ENCODE measurements at regions not wholly inside any gene's neighbourhood (a gene's known extent, or its start where the extent isn't known, plus 50 kb on each side); places are given as distances from the start of the nearest gene placed in this dataset.
"Not testable (repeated sequence)": the region's sequence is repeated elsewhere in the genome, so short reads cannot be mapped to it uniquely, and the experiment has no call there.

DNA sequence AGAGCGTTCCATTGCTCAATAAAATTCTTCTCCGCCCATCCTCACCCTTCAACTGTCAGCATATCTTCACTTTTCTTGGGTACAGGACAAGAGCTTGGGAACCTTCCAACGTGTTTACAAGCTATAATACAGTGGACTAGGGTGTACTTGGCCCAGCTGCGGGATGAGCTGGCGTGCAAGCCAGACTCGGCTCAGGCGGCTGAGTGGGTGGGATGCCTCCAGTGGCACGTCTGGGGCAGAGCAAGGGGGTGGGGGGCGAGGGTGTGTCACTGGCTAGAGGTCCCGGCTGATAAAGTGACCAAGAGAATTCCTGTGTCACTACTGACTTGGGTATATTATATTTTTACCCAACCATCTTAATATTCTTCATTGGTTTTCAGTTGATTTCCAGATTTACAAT is 179.7 kb downstream of the EVA1A start:
- Histone ChIP-seq H3K4me1 (no peaks in the 10 kb centered on the region), H3K4me3 (no peak overlapping the region), H3K27me3 (ENCODE audit: low read depth) (peaks cover 6% of the 10 kb centered on the region), H3K36me3 (no peaks in the 10 kb centered on the region), H3K9me3 (replicated peaks) (no peaks in the 10 kb centered on the region), H3K27ac (replicated peaks) (no peak overlapping the region)
- TF ChIP-seq, protein P1, sequence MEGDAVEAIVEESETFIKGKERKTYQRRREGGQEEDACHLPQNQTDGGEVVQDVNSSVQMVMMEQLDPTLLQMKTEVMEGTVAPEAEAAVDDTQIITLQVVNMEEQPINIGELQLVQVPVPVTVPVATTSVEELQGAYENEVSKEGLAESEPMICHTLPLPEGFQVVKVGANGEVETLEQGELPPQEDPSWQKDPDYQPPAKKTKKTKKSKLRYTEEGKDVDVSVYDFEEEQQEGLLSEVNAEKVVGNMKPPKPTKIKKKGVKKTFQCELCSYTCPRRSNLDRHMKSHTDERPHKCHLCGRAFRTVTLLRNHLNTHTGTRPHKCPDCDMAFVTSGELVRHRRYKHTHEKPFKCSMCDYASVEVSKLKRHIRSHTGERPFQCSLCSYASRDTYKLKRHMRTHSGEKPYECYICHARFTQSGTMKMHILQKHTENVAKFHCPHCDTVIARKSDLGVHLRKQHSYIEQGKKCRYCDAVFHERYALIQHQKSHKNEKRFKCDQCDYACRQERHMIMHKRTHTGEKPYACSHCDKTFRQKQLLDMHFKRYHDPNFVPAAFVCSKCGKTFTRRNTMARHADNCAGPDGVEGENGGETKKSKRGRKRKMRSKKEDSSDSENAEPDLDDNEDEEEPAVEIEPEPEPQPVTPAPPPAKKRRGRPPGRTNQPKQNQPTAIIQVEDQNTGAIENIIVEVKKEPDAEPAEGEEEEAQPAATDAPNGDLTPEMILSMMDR (IDR thresholded peaks at IDR 0.05; ENCODE audit: borderline replicate concordance), result no peak
- intact Hi-C loops (cut with micrococcal nuclease), result no loop called here
- no peak for DNase-seq

DNA sequence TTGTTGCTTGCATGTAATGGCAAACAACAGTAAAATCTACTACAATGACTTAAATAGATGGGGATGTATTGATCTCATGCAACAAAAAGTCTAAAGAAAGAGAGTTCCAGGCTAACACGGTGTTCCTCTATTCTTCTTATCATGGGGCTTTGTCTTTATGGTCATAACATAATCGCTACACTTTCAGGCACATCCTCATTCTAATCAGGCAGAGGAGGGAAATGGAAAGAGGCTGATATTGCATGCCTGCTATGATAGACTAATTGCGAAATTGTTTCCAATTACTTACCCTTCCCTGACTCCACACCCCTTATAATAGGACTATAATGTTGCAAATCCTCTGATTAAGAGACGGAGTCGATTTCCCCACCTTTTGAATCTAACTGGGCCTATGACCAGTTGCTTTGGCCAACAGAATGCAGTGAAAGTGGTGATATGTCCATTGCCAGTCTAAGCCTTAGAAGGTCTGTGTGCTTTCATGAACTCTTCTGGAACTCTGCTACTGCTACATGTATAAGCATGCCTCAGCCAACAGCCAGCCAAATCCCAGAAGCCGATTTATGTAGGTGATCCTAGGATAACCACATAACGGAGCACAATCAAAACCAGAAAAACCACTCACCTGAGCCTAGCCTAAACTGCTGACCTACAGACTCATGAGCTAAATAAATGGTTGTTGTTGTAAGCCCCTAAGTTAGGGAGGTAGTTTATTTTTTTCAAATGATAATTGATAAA is 180.3 kb upstream of the TACR1 start:
- H3K36me3 ChIP-seq, result no peaks in the 10 kb centered on the region
- H3K4me1 ChIP-seq, result no peaks in the 10 kb centered on the region
- intact Hi-C loops (cut with micrococcal nuclease), result no loop called here
- no peak overlapping the region for H3K4me3 ChIP-seq
- TF ChIP-seq, protein P1 (IDR thresholded peaks at IDR 0.05; ENCODE audit: borderline replicate concordance), result no peak
- H3K27ac ChIP-seq (replicated peaks), result no peak overlapping the region
- H3K9me3 ChIP-seq (replicated peaks), result no peaks in the 10 kb centered on the region
- H3K27me3 ChIP-seq (ENCODE audit: low read depth), result no peaks in the 10 kb centered on the region
- DNase-seq, result no peak

DNA sequence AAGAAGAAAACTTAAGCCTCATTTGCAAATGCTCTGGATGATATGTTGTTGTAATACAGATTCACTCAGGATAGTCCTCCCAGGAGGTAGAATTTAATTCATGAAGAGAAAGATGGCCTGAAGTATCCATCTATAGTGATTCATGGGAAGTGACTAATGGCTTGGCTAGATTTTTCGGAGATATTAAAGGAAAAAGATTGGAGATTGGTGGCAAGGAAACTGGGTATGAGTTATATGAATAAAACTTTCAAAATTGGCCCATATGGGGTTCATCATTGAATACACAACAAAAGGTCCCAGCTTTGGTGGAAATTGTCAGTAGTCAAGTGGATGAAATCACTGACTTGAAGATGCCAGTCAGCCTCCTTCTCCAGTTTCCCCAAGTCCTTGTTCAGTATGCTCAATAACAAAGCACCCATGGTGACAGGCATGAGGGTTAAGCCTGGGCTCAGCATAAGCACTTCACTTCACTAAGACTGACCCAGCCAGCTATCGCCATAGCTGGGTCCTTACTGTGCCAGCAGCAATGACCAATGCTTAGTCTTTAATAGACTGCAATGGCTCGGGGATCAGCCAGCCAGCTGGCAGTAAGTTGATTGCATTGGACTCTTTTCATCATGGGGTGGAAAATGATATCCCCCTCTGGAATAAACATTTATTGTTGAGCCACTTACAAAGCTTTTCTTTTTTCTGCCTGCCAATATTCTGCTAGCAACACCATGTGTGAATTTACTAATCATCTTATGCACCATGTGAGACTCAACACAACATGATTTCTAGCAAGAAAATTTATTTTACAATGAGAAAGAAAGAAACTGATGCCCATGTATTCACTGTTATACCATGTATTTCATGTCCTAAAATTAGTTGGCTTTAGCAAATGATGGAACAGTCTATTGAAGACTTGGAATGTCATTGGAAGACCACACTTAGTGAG is 176.6 kb upstream of the TACR1 start:
- H3K27me3 ChIP-seq (ENCODE audit: low read depth), result no peaks in the 10 kb centered on the region
- no peaks in the 10 kb centered on the region for H3K4me1 ChIP-seq
- TF ChIP-seq, protein P1 (IDR thresholded peaks at IDR 0.05; ENCODE audit: borderline replicate concordance), result no peak
- no peak overlapping the region for H3K27ac ChIP-seq (replicated peaks)
- H3K4me3 ChIP-seq, result no peak overlapping the region
- DNase-seq, result no peak
- H3K36me3 ChIP-seq, result no peaks in the 10 kb centered on the region
- intact Hi-C loops (cut with micrococcal nuclease), result no loop called here
- H3K9me3 ChIP-seq (replicated peaks), result peaks cover 3% of the 10 kb centered on the region

DNA sequence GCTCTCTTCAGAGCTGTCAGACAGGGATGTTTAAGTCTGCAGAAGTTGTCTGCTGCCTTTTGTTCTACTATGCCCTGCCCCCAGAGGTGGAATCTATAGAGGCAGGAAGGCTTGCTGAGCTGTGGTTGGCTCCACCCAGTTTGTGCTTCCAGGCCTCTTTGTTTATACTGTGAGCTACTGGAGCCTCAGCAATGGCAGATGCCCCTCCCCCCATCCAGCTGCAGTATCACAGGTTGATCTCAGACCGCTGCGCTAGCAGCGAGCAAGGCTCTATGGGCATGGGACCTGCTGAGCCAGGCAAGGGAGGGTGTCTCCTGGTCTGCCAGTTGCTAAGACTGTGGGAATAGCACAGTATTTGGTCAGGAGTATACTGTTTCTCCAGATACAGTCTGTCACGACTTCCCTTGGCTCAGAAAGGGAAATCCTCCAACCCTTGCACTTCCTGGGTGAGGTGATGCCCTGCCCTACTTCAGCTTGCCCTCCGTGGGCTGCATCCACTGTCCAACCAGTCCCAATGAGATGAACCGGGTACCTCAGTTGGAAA is 175.2 kb upstream of the TACR1 start:
- H3K4me1 ChIP-seq; DNase-seq; H3K36me3 ChIP-seq; H3K27me3 ChIP-seq (ENCODE audit: low read depth); H3K4me3 ChIP-seq; intact Hi-C loops (cut with micrococcal nuclease); H3K27ac ChIP-seq (replicated peaks): not testable (repeated sequence)
- H3K9me3 ChIP-seq (replicated peaks), result peaks cover 15% of the 10 kb centered on the region

DNA sequence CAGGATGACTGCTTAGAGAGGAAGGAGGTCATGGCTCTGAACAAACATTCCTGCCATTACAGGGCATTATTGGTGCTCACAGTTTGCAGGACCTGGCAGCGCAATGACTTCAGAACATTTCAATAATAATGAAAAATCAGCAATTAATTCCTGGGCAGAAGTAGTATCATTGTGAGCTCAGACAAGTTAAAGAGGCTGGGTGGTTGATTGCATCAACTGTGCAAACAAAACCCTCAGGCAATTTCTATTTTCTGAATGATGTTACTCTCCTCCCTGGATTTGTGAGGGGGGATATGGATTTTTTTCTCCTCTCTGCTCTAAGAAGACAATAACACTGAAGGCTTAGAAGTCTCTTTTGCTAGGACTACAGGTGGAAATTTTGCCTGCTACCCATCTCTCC is 168.1 kb upstream of the TACR1 start:
- H3K36me3 ChIP-seq, result no peaks in the 10 kb centered on the region
- H3K9me3 ChIP-seq (replicated peaks), result peaks cover 24% of the 10 kb centered on the region
- TF ChIP-seq, protein P1 (IDR thresholded peaks at IDR 0.05; ENCODE audit: borderline replicate concordance), result no peak
- intact Hi-C loops (cut with micrococcal nuclease), result no loop called here
- no peak overlapping the region for H3K27ac ChIP-seq (replicated peaks)
- no peaks in the 10 kb centered on the region for H3K4me1 ChIP-seq
- no peaks in the 10 kb centered on the region for H3K27me3 ChIP-seq (ENCODE audit: low read depth)
- no peak overlapping the region for H3K4me3 ChIP-seq
- no peak for DNase-seq
